PC-3 (cell line): ENCODE measurements at regions not wholly inside any gene's neighbourhood (a gene's known extent, or its start where the extent isn't known, plus 50 kb on each side); places are given as distances from the start of the nearest gene placed in this dataset.

Experiments
- ATAC-seq: fragments of 200-7000 bp; cut with Tn5 transposase; 2 replicates; pipeline ENCODE4 v1.9.1; 2020; ENCODE audit warnings: mild to moderate bottlenecking, moderate library complexity
- BruUV-seq: library from RNA; stranded (reverse); fragments of 400-500 nt; replicated peaks from 2 replicates; lab custom pipeline; 2021; lab: Mats Ljungman, UMichigan
- CTCF ChIA-PET: fragments of 300-600 bp; sonication (Branson Sonifier 250); formaldehyde crosslinking; loops from one replicate; lab custom pipeline; 2022; ENCODE audit warnings: antibody characterized with exemption; lab: Charles Lee
- POLR2A ChIA-PET: fragments of 300-600 bp; sonication (Branson Sonifier 250); formaldehyde crosslinking; loops from one replicate; lab custom pipeline; 2022; ENCODE audit warnings: antibody characterized with exemption; ENCODE audit not compliant: unreplicated experiment; lab: Charles Lee
- DNase-seq: peaks from one replicate; pipeline ENCODE4 v3.0.0-alpha.2; 2015
- H2AFZ ChIP-seq: fragments of 300-600 bp; sonication (generic); 2 replicates; pipeline ENCODE4 v1.6.0; 2016; ENCODE audit warnings: antibody characterized with exemption, low read length
- H3F3A ChIP-seq: fragments of 300-600 bp; sonication (generic); one replicate; pipeline ENCODE4 v1.6.0; 2017; ENCODE audit warnings: antibody characterized with exemption, low read length, control low read depth, mild to moderate bottlenecking; ENCODE audit not compliant: unreplicated experiment
- H3K27ac ChIP-seq: fragments of 300-600 bp; sonication (generic); 2 replicates; pipeline ENCODE4 v1.5.1; 2016; ENCODE audit warnings: mild to moderate bottlenecking, low read length
- H3K27me3 ChIP-seq: fragments of 300-600 bp; sonication (generic); 2 replicates; pipeline ENCODE4 v1.6.1; 2016; ENCODE audit warnings: low read length, mixed read lengths
- H3K36me3 ChIP-seq: fragments of 300-600 bp; sonication (generic); 2 replicates; pipeline ENCODE4 v1.6.1; 2016; ENCODE audit warnings: low read depth, mixed run types, low read length, mixed read lengths
- H3K4me1 ChIP-seq: fragments of 300-600 bp; sonication (generic); 2 replicates; pipeline ENCODE4 v1.5.1; 2016; ENCODE audit warnings: low read length; ENCODE audit not compliant: insufficient read depth
- H3K4me2 ChIP-seq: fragments of 300-600 bp; sonication (generic); 2 replicates; pipeline ENCODE4 v1.6.0; 2016; ENCODE audit warnings: low read length
- H3K4me3 ChIP-seq: fragments of 300-600 bp; sonication (generic); 2 replicates; pipeline ENCODE4 v1.5.1; 2016; ENCODE audit warnings: mild to moderate bottlenecking, low read length, mixed read lengths
- H3K79me2 ChIP-seq: fragments of 300-600 bp; sonication (generic); 2 replicates; pipeline ENCODE4 v1.6.1; 2017; ENCODE audit warnings: low read length, mixed read lengths
- H3K9ac ChIP-seq: fragments of 300-600 bp; sonication (generic); 2 replicates; pipeline ENCODE4 v1.6.0; 2016; ENCODE audit warnings: mild to moderate bottlenecking, low read length
- H3K9me2 ChIP-seq: fragments of 300-600 bp; sonication (generic); replicated peaks from 2 replicates; pipeline ENCODE4 v1.6.1; 2016; ENCODE audit warnings: mixed run types, low read length, mixed read lengths
- H3K9me3 ChIP-seq: fragments of 300-600 bp; sonication (generic); 2 replicates; pipeline ENCODE4 v1.6.1; 2016; ENCODE audit warnings: low read length, mixed read lengths
- H4K20me1 ChIP-seq: fragments of 300-600 bp; sonication (generic); 2 replicates; pipeline ENCODE4 v1.6.1; 2016; ENCODE audit warnings: low read length, mixed read lengths
- EZH2 ChIP-seq: fragments of 300-600 bp; sonication (generic); IDR thresholded peaks from one replicate; pipeline ENCODE4 v1.6.1; 2017; ENCODE audit warnings: antibody characterized with exemption, mild to moderate bottlenecking, low read length; ENCODE audit not compliant: unreplicated experiment
- EZH2phosphoT487 ChIP-seq: fragments of 300-600 bp; sonication (generic); IDR thresholded peaks from 2 replicates; pipeline ENCODE4 v1.6.1; 2018; ENCODE audit warnings: mild to moderate bottlenecking, antibody characterized with exemption, low read length, borderline replicate concordance
- intact Hi-C: fragments of 100-400 bp; cut with micrococcal nuclease; formaldehyde crosslinking; loops from 2 replicates; pipeline ENCODE4 v1.9.0; 2023
- TF ChIP-seq, protein P1 (sequence below): fragments of 300-600 bp; sonication (generic); conservative IDR thresholded peaks from 2 replicates; pipeline ENCODE4 v1.5.1; 2017; ENCODE audit warnings: antibody characterized with exemption, low read depth, mild to moderate bottlenecking, low read length

DNA sequence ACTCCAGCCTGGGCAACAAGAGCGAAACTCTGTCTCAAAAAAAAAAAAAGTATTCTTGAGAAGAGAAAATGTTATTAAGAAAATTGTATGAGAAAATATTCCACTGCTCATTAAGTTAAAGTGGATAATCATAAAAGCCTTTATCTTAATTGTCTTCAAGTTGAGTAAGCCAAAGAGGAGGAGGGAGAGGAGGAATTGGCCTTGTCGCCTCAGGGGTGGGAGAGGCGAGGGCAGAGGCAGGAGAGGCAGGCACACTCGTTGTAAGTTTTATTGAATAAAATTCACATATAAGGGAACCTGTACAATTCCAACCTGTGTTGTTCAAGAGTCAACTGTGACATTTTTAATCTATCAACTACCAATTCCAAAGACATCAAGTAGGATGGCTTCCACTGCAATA is 820.3 kb downstream of the USP25 start:
- Histone ChIP-seq H3K79me2 (no peaks in the 10 kb centered on the region), H3K27ac (no peak overlapping the region), H3K36me3 (no peaks in the 10 kb centered on the region), H3K27me3 (no peaks in the 10 kb centered on the region), H3K9ac (no peak overlapping the region), H3K4me3 (no peak overlapping the region), H2AFZ (no peak overlapping the region), H4K20me1 (no peaks in the 10 kb centered on the region), H3K9me2 (no peaks in the 10 kb centered on the region), H3F3A (no peaks in the 10 kb centered on the region), H3K9me3 (0 out of 2 replicates have a peak, but pooled peaks cover 6% of the 10 kb centered on the region), H3K4me2 (no peak overlapping the region), H3K4me1 (no peaks in the 10 kb centered on the region)
- ATAC-seq: no peak
- no TSS peak for BruUV-seq
- DNase-seq: no peak
- ChIA-PET POLR2A (no interaction called here), CTCF (no interaction called here)
- no peak for TF ChIP-seq EZH2phosphoT487
- TF ChIP-seq EZH2: no peak
- TF ChIP-seq, protein P1, sequence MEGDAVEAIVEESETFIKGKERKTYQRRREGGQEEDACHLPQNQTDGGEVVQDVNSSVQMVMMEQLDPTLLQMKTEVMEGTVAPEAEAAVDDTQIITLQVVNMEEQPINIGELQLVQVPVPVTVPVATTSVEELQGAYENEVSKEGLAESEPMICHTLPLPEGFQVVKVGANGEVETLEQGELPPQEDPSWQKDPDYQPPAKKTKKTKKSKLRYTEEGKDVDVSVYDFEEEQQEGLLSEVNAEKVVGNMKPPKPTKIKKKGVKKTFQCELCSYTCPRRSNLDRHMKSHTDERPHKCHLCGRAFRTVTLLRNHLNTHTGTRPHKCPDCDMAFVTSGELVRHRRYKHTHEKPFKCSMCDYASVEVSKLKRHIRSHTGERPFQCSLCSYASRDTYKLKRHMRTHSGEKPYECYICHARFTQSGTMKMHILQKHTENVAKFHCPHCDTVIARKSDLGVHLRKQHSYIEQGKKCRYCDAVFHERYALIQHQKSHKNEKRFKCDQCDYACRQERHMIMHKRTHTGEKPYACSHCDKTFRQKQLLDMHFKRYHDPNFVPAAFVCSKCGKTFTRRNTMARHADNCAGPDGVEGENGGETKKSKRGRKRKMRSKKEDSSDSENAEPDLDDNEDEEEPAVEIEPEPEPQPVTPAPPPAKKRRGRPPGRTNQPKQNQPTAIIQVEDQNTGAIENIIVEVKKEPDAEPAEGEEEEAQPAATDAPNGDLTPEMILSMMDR: no peak
- intact Hi-C loops: no loop called here

DNA sequence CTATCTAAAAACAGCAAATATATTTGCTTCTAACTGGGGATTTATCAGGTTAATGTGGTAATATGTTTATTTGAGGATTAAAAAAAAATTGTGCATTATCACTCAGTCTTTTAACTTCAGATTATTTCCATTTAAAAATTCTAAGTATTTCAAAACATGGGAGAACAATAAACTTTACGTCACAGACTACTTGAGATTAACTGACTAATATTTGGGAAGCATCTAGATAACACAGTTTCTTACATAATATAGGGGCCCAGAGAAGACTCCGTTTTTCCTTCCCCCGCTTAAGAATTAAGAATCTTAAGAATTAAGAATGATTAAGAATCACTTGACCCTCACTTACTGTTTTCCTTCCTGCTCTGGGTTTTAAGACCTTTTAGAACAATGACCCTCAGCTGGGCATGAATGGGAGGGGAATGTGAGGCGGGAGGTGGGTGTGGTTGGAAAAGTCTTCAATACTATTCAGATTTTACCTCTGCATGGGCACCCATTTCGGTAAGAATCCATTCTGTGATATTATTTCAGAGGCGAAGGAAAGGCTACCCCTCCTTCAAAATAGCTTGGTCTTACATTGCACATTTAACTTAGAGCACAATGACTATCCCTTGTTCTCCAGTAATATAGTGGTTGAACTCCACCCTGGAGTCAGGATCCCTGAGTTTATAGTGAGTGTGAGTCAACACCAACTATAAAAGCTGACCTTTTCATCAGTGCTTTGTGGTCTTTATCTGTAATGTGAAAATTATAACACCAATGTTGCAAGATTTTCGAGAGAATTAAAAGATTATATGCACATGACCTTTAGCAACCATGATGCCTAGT is 821.3 kb downstream of the USP25 start:
- no peak overlapping the region for H3K4me2 ChIP-seq
- H3K4me3 ChIP-seq: no peak overlapping the region
- no peaks in the 10 kb centered on the region for H4K20me1 ChIP-seq
- no peak overlapping the region for H3K9ac ChIP-seq
- no peaks in the 10 kb centered on the region for H3K27me3 ChIP-seq
- H3K4me1 ChIP-seq: no peaks in the 10 kb centered on the region
- ChIA-PET POLR2A (no interaction called here), CTCF (no interaction called here)
- no peak overlapping the region for H3K27ac ChIP-seq
- BruUV-seq: no TSS peak
- H3K79me2 ChIP-seq: no peaks in the 10 kb centered on the region
- H3F3A ChIP-seq: no peaks in the 10 kb centered on the region
- H3K9me3 ChIP-seq: no peaks in the 10 kb centered on the region
- no peaks in the 10 kb centered on the region for H3K9me2 ChIP-seq
- H3K36me3 ChIP-seq: no peaks in the 10 kb centered on the region
- ATAC-seq: peak; percentile 45; the same call in 1 of the 2 replicates
- peak; percentile 28 for DNase-seq
- intact Hi-C loops: no loop called here
- no peak overlapping the region for H2AFZ ChIP-seq
- TF ChIP-seq EZH2 (no peak), EZH2phosphoT487 (no peak)
- TF ChIP-seq, protein P1: no peak

DNA sequence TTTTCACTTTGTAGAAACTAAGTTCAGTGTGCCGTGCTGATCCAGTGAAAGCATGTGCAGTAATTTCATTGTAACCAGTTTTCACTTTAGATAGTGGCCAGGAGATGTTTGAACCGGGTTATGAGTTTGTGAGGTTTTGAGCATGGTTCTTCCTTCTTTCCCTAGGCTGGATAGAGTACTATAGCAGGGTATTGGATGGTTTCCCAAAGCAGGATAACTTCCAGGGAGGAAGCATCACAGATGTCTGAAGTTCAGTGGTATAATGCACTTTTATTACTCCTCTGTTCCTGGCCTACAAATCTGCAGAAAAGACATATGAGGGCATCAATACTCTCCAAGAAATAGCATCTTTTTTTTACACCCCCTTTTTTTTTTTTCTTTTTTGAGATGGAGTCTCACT is 823.1 kb downstream of the USP25 start:
- no peaks in the 10 kb centered on the region for H3K27me3 ChIP-seq
- ChIA-PET POLR2A (no interaction called here), CTCF (no interaction called here)
- H3K9me2 ChIP-seq: no peaks in the 10 kb centered on the region
- H3K36me3 ChIP-seq: no peaks in the 10 kb centered on the region
- H4K20me1 ChIP-seq: no peaks in the 10 kb centered on the region
- TF ChIP-seq EZH2: no peak
- TF ChIP-seq, protein P1: no peak
- no peak for TF ChIP-seq EZH2phosphoT487
- no peak overlapping the region for H3K27ac ChIP-seq
- no peak overlapping the region for H2AFZ ChIP-seq
- no peak overlapping the region for H3K9ac ChIP-seq
- intact Hi-C loops: no loop called here
- H3K9me3 ChIP-seq: no peaks in the 10 kb centered on the region
- DNase-seq (no peak), ATAC-seq (no peak)
- H3F3A ChIP-seq: no peaks in the 10 kb centered on the region
- BruUV-seq: no TSS peak
- H3K79me2 ChIP-seq: no peaks in the 10 kb centered on the region
- H3K4me3 ChIP-seq: no peak overlapping the region
- H3K4me1 ChIP-seq: no peaks in the 10 kb centered on the region
- no peak overlapping the region for H3K4me2 ChIP-seq
